Naive thymus-derived CD4-positive, alpha-beta T cell (primary cell): ENCODE measurements at regions not wholly inside any gene's neighbourhood (a gene's known extent, or its start where the extent isn't known, plus 50 kb on each side); places are given as distances from the start of the nearest gene placed in this dataset.

Experiments used
- ATAC-seq: fragments of 150-1000 bp; cut with Tn5 transposase; 2 replicates; pipeline ENCODE4 v1.10.0; 2021; ENCODE audit warnings: mild to moderate bottlenecking, moderate library complexity
- CTCF ChIA-PET: fragments of 350-600 bp; sonication (Branson Sonifier 250); formaldehyde crosslinking; loops from one replicate; lab custom pipeline; 2021; ENCODE audit warnings: antibody characterized with exemption; lab: Charles Lee
- POLR2A ChIA-PET: fragments of 350-600 bp; sonication (Branson Sonifier 250); formaldehyde crosslinking; loops from one replicate; lab custom pipeline; 2021; ENCODE audit warnings: antibody characterized with exemption, inconsistent platforms; lab: Charles Lee
- DNase-seq, 9 donors: peaks; one replicate each; pipeline versions ENCODE4 v3.0.0 to v3.0.0-alpha.2; 2020 to 2022; ENCODE audit warnings: mixed read lengths in 1 of 9
- H3K27ac ChIP-seq: one replicate; pipeline ENCODE4 v1.7.0; 2013; ENCODE audit warnings: mild to moderate bottlenecking, low read depth, low read length, moderate library complexity
- H3K27me3 ChIP-seq, 2 donors: one replicate each; pipeline ENCODE4 v1.7.0; 2013; ENCODE audit warnings: low read length in 2 of 2, mild to moderate bottlenecking in 2 of 2, moderate library complexity in 2 of 2; ENCODE audit not compliant: control insufficient read depth in 2 of 2, insufficient read depth in 2 of 2
- H3K36me3 ChIP-seq, 3 experiments: 1 replicate in 2 of 3; 2 replicates in 1 of 3; pipeline ENCODE4 v1.7.0; 2013; ENCODE audit warnings: low read length in 3 of 3, mild to moderate bottlenecking in 3 of 3, moderate library complexity in 1 of 3; ENCODE audit not compliant: insufficient read depth in 3 of 3, control insufficient read depth in 2 of 3
- H3K4me1 ChIP-seq, 2 donors: one replicate each; pipeline ENCODE4 v1.7.0; 2013; ENCODE audit warnings: low read length in 2 of 2, mild to moderate bottlenecking in 2 of 2, moderate library complexity in 1 of 2; ENCODE audit not compliant: control insufficient read depth in 2 of 2, insufficient read depth in 2 of 2
- H3K4me3 ChIP-seq: 2 replicates; pipeline ENCODE4 v1.7.0; 2013; ENCODE audit warnings: mild to moderate bottlenecking, low read length
- H3K9me3 ChIP-seq, 3 experiments: 1 replicate in 2 of 3; 2 replicates in 1 of 3; pipeline ENCODE4 v1.7.0; 2013; ENCODE audit warnings: low read length in 3 of 3; ENCODE audit not compliant: control insufficient read depth in 2 of 3
- H3K27ac Mint-ChIP-seq, 9 donors: one replicate each; pipeline ENCODE4 v1.8.0; 2020 to 2022; ENCODE audit warnings: mixed read lengths in 9 of 9, mild to moderate bottlenecking in 8 of 9, moderate library complexity in 5 of 9, inconsistent platforms in 2 of 9
- H3K27me3 Mint-ChIP-seq, 5 donors: one replicate each; pipeline ENCODE4 v1.8.0; 2021 to 2022; ENCODE audit warnings: mixed read lengths in 5 of 5, mild to moderate bottlenecking in 1 of 5
- H3K36me3 Mint-ChIP-seq, 5 donors: one replicate each; pipeline ENCODE4 v1.8.0; 2020 to 2022; ENCODE audit warnings: mixed read lengths in 5 of 5, mild to moderate bottlenecking in 3 of 5, inconsistent platforms in 1 of 5
- H3K4me1 Mint-ChIP-seq, 7 donors: one replicate each; pipeline ENCODE4 v1.8.0; 2020 to 2022; ENCODE audit warnings: mixed read lengths in 7 of 7, mild to moderate bottlenecking in 3 of 7, inconsistent platforms in 1 of 7
- H3K4me3 Mint-ChIP-seq, 10 donors: one replicate each; pipeline ENCODE4 v1.8.0; 2020 to 2022; ENCODE audit warnings: mild to moderate bottlenecking in 10 of 10, mixed read lengths in 10 of 10, moderate library complexity in 6 of 10, inconsistent platforms in 2 of 10
- H3K9me3 Mint-ChIP-seq, 11 donors: one replicate each; pipeline ENCODE4 v1.8.0; 2020 to 2022; ENCODE audit warnings: mixed read lengths in 11 of 11, mild to moderate bottlenecking in 4 of 11, inconsistent platforms in 1 of 11, moderate library complexity in 1 of 11
- intact Hi-C, 2 donors: fragments of 100-400 bp; cut with micrococcal nuclease; formaldehyde crosslinking; loops; one replicate each; pipeline ENCODE4 v1.15.1; 2023

GRCh38 chr6:167530951-167531350 lies 206.1 kb downstream of the TTLL2 start:
- Histone ChIP-seq H3K4me3 (no peak overlapping the region), H3K9me3 (no peaks in the 10 kb centered on the region), H3K27me3 (no peaks in the 10 kb centered on the region), H3K27ac (no peak overlapping the region), H3K4me1 (no peaks in the 10 kb centered on the region), H3K36me3 (no peaks in the 10 kb centered on the region)
- Mint-ChIP-seq H3K36me3 (no peaks in the 10 kb centered on the region), H3K4me3 (no peak overlapping the region), H3K4me1 (no peaks in the 10 kb centered on the region), H3K9me3 (peaks cover 0 to 3% (median 0%) of the 10 kb centered on the region in 11 donors), H3K27me3 (peaks cover 2 to 40% (median 27%) of the 10 kb centered on the region in 5 donors), H3K27ac (no peak overlapping the region)
- intact Hi-C loops = no loop called here
- POLR2A ChIA-PET = no interaction called here
- no peak for ATAC-seq
- CTCF ChIA-PET = no interaction called here
- DNase-seq = no peak

GRCh38 chr6:167532410-167533288 lies 207.8 kb downstream of the TTLL2 start:
- no peaks in the 10 kb centered on the region for H3K27me3 ChIP-seq
- DNase-seq (no peak), ATAC-seq (no peak)
- Mint-ChIP-seq H3K36me3 (peaks cover 0 to 10% (median 0%) of the 10 kb centered on the region in 5 donors), H3K4me1 (no peaks in the 10 kb centered on the region), H3K27me3 (peaks cover 4 to 40% (median 26%) of the 10 kb centered on the region in 5 donors), H3K27ac (no peak overlapping the region), H3K9me3 (peaks cover 0 to 6% (median 0%) of the 10 kb centered on the region in 11 donors), H3K4me3 (no peak overlapping the region)
- POLR2A ChIA-PET = no interaction called here
- no peaks in the 10 kb centered on the region for H3K9me3 ChIP-seq
- no peaks in the 10 kb centered on the region for H3K4me1 ChIP-seq
- intact Hi-C loops = no loop called here
- CTCF ChIA-PET = no interaction called here
- H3K36me3 ChIP-seq = no peaks in the 10 kb centered on the region
- no peak overlapping the region for H3K4me3 ChIP-seq
- no peak overlapping the region for H3K27ac ChIP-seq

GRCh38 chr6:167533851-167534250 lies 209.0 kb downstream of the TTLL2 start:
- ChIA-PET CTCF (no interaction called here), POLR2A (interaction anchor here (0.5 kb wide), 1 partner anchor 44 kb away, joined by 3 read pairs; no protein-coding TSS in a partner anchor)
- Histone ChIP-seq H3K9me3 (no peaks in the 10 kb centered on the region), H3K27ac (no peak overlapping the region), H3K4me1 (no peaks in the 10 kb centered on the region), H3K27me3 (no peaks in the 10 kb centered on the region), H3K4me3 (no peak overlapping the region), H3K36me3 (no peaks in the 10 kb centered on the region)
- no peak for DNase-seq
- peaks cover 0 to 8% (median 0%) of the 10 kb centered on the region in 11 donors for H3K9me3 Mint-ChIP-seq
- peaks cover 0 to 10% (median 0%) of the 10 kb centered on the region in 5 donors for H3K36me3 Mint-ChIP-seq
- peaks cover 4 to 32% (median 20%) of the 10 kb centered on the region in 5 donors for H3K27me3 Mint-ChIP-seq
- no peak overlapping the region for H3K4me3 Mint-ChIP-seq
- no peak overlapping the region for H3K27ac Mint-ChIP-seq
- no peak for ATAC-seq
- intact Hi-C loops = no loop called here
- H3K4me1 Mint-ChIP-seq = no peaks in the 10 kb centered on the region

GRCh38 chr6:167537816-167538215 lies 212.9 kb downstream of the TTLL2 start:
- CTCF ChIA-PET = no interaction called here
- Mint-ChIP-seq H3K36me3 (peaks cover 0 to 10% (median 0%) of the 10 kb centered on the region in 5 donors), H3K4me3 (no peak overlapping the region), H3K27ac (no peak overlapping the region), H3K9me3 (peaks cover 0 to 11% (median 0%) of the 10 kb centered on the region in 11 donors), H3K4me1 (no peaks in the 10 kb centered on the region), H3K27me3 (peaks cover 0 to 19% (median 7%) of the 10 kb centered on the region in 5 donors)
- intact Hi-C loops = no loop called here
- Histone ChIP-seq H3K27me3 (no peaks in the 10 kb centered on the region), H3K4me3 (no peak overlapping the region), H3K4me1 (no peaks in the 10 kb centered on the region), H3K36me3 (no peaks in the 10 kb centered on the region), H3K9me3 (no peaks in the 10 kb centered on the region), H3K27ac (no peak overlapping the region)
- no peak for DNase-seq
- no peak for ATAC-seq
- POLR2A ChIA-PET = no interaction called here

- intact Hi-C loops = no loop called here
- Mint-ChIP-seq H3K4me3 (no peak overlapping the region), H3K27me3 (peaks cover 0 to 10% (median 7%) of the 10 kb centered on the region in 5 donors), H3K9me3 (peaks cover 0 to 11% (median 0%) of the 10 kb centered on the region in 11 donors), H3K36me3 (peaks cover 0 to 10% (median 0%) of the 10 kb centered on the region in 5 donors), H3K4me1 (no peaks in the 10 kb centered on the region), H3K27ac (no peak overlapping the region)
- H3K27me3 ChIP-seq = no peaks in the 10 kb centered on the region
- H3K4me3 ChIP-seq = no peak overlapping the region
- H3K9me3 ChIP-seq = no peaks in the 10 kb centered on the region
- ChIA-PET POLR2A (no interaction called here), CTCF (no interaction called here)
- no peak overlapping the region for H3K27ac ChIP-seq
- H3K4me1 ChIP-seq = no peaks in the 10 kb centered on the region
- DNase-seq = no peak
- no peak for ATAC-seq
- no peaks in the 10 kb centered on the region for H3K36me3 ChIP-seq
These were observed 213.9 kb downstream of the TTLL2 start for GRCh38 chr6:167538746-167539145.

- no peaks in the 10 kb centered on the region for H3K4me1 Mint-ChIP-seq
- POLR2A ChIA-PET = no interaction called here
- intact Hi-C loops = no loop called here
These were observed 215.9 kb downstream of the TTLL2 start for GRCh38 chr6:167540796-167541195.

More at GRCh38 chr6:167540796-167541195, 215.9 kb downstream of the TTLL2 start:
- no peaks in the 10 kb centered on the region for H3K4me1 ChIP-seq
- H3K36me3 Mint-ChIP-seq = peaks cover 0 to 10% (median 0%) of the 10 kb centered on the region in 5 donors
- H3K4me3 ChIP-seq = no peak overlapping the region
- H3K27me3 Mint-ChIP-seq = peaks cover 0 to 10% (median 7%) of the 10 kb centered on the region in 5 donors
- DNase-seq (no peak), ATAC-seq (no peak)
- H3K4me3 Mint-ChIP-seq = no peak overlapping the region
- no peak overlapping the region for H3K27ac Mint-ChIP-seq
- H3K27ac ChIP-seq = no peak overlapping the region
- H3K36me3 ChIP-seq = no peaks in the 10 kb centered on the region
- CTCF ChIA-PET = no interaction called here
- peaks cover 0 to 11% (median 0%) of the 10 kb centered on the region in 11 donors for H3K9me3 Mint-ChIP-seq
- H3K9me3 ChIP-seq = no peaks in the 10 kb centered on the region
- H3K27me3 ChIP-seq = no peaks in the 10 kb centered on the region
